Transverse colon (tissue), 4 donors: ENCODE measurements at regions not wholly inside any gene's neighbourhood (a gene's known extent, or its start where the extent isn't known, plus 50 kb on each side); places are given as distances from the start of the nearest gene placed in this dataset.
"Not testable (repeated sequence)": the region's sequence is repeated elsewhere in the genome, so short reads cannot be mapped to it uniquely, and the experiment has no call there.

Experiments
- DNase-seq: peaks from one replicate; pipeline ENCODE4 v3.0.0-alpha.2; 2019
- H3K27ac ChIP-seq, 4 donors: fragments of 200-600 bp; sonication (generic); 2 replicates each; pipeline ENCODE4 v1.5.1; 2016 to 2018; ENCODE audit warnings: inconsistent platforms in 4 of 4
- H3K27me3 ChIP-seq: fragments of 200-600 bp; sonication (generic); 2 replicates; pipeline ENCODE4 v1.5.1; 2017; ENCODE audit warnings: inconsistent platforms
- H3K36me3 ChIP-seq, 4 donors: fragments of 200-600 bp; sonication (generic); 2 replicates each; pipeline ENCODE4 v1.5.1; 2017 to 2019; ENCODE audit warnings: inconsistent platforms in 4 of 4
- H3K4me1 ChIP-seq, 4 donors: fragments of 200-600 bp; sonication (generic); 2 replicates each; pipeline ENCODE4 v1.5.1; 2017 to 2020; ENCODE audit warnings: inconsistent platforms in 4 of 4
- H3K4me3 ChIP-seq, 4 donors: fragments of 200-600 bp; sonication (generic); 1 replicate in 1 of 4; 2 replicates in 3 of 4; pipeline versions ENCODE4 v1.5.1 to v1.6.1; 2017 to 2019; ENCODE audit warnings: inconsistent platforms in 4 of 4
- H3K9me3 ChIP-seq, 2 donors: fragments of 200-600 bp; sonication (generic); 2 replicates each; pipeline ENCODE4 v1.5.1; 2017 to 2019; ENCODE audit warnings: inconsistent platforms in 2 of 2
- EP300 ChIP-seq: sonication (generic); formaldehyde crosslinking; IDR thresholded peaks from one replicate; pipeline ENCODE4 v1.6.1; 2017; ENCODE audit warnings: antibody characterized with exemption, low read depth
- POLR2A ChIP-seq: fragments of 450-650 bp; IDR thresholded peaks from one replicate; pipeline ENCODE4 v1.6.1; 2016; ENCODE audit warnings: antibody characterized with exemption, mild to moderate bottlenecking, moderate library complexity
- POLR2AphosphoS5 ChIP-seq, 3 donors: sonication (generic); formaldehyde crosslinking; IDR thresholded peaks; one replicate each; pipeline ENCODE4 v1.6.1; 2016; ENCODE audit warnings: antibody characterized with exemption in 3 of 3
- WGBS, 2 donors: methylation state at CpG; one replicate each; pipeline ENCODE4 v1.1.5; 2018; ENCODE audit warnings: low coverage in 1 of 2; 5-methylcytosine and 5-hydroxymethylcytosine counted together
- in situ Hi-C, 4 donors: fragments of 200-750 bp; cut with MboI; loops; one replicate each; pipeline versions ENCODE4 v1.15.0 to v1.15.1; 2017; ENCODE audit warnings: low sequenced_read_pairs in 3 of 4, low pct_ligation_motif_present in 1 of 4, low pct_unique_long_range_greater_than_20kb in 1 of 4
- intact Hi-C: fragments of 100-400 bp; cut with DNase I; formaldehyde crosslinking; loops from one replicate; pipeline ENCODE4 v1.15.1; 2023; ENCODE audit warnings: low total_unique reads
- TF ChIP-seq, protein P1 (sequence below), 5 experiments: fragments of 200-600 bp in 3 of 5; fragments of 450-650 bp in 2 of 5; sonication (generic) in 3 of 5; IDR thresholded peaks; 1 replicate in 2 of 5; 2 replicates in 3 of 5; pipeline ENCODE4 v1.5.1; 2016 to 2017; ENCODE audit warnings: antibody characterized with exemption in 5 of 5, inconsistent platforms in 3 of 5, mild to moderate bottlenecking in 2 of 5, moderate library complexity in 1 of 5

DNA sequence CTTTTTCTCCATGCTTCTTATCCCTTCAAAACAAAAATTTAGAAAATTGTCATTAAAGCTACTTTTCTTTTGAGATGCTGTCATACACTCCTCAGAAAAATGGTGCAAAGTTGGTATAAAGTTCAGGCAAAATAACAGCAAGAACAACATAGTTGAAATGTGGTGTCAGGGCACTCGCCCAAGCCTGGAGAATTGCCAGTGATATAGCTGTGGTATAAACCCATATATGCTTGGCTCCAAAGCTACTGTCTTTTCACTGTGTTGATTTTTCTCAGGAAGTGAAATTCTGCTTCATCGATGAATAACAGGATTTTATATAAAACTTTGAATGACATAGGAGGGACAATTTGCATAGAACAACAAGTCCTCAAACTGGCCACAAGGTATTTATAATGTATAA lies 2532.9 kb downstream of the PCDH9 start:
- no peak overlapping the region for H3K27ac ChIP-seq
- no peaks in the 10 kb centered on the region for H3K36me3 ChIP-seq
- no peak overlapping the region for H3K4me3 ChIP-seq
- no peaks in the 10 kb centered on the region for H3K9me3 ChIP-seq
- TF ChIP-seq, protein P1, sequence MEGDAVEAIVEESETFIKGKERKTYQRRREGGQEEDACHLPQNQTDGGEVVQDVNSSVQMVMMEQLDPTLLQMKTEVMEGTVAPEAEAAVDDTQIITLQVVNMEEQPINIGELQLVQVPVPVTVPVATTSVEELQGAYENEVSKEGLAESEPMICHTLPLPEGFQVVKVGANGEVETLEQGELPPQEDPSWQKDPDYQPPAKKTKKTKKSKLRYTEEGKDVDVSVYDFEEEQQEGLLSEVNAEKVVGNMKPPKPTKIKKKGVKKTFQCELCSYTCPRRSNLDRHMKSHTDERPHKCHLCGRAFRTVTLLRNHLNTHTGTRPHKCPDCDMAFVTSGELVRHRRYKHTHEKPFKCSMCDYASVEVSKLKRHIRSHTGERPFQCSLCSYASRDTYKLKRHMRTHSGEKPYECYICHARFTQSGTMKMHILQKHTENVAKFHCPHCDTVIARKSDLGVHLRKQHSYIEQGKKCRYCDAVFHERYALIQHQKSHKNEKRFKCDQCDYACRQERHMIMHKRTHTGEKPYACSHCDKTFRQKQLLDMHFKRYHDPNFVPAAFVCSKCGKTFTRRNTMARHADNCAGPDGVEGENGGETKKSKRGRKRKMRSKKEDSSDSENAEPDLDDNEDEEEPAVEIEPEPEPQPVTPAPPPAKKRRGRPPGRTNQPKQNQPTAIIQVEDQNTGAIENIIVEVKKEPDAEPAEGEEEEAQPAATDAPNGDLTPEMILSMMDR (IDR thresholded peaks at IDR 0.05): no peak
- TF ChIP-seq POLR2AphosphoS5 (IDR thresholded peaks at IDR 0.05) (no peak), POLR2A (no peak), EP300 (no peak)
- WGBS, 2 donors: 45 to 46% methylated on average over 2 of the region's 2 CpGs
- H3K27me3 ChIP-seq: no peaks in the 10 kb centered on the region
- DNase-seq: no peak
- in situ Hi-C loops (no loop called here), intact Hi-C loops (no loop called here)
- no peaks in the 10 kb centered on the region for H3K4me1 ChIP-seq

DNA sequence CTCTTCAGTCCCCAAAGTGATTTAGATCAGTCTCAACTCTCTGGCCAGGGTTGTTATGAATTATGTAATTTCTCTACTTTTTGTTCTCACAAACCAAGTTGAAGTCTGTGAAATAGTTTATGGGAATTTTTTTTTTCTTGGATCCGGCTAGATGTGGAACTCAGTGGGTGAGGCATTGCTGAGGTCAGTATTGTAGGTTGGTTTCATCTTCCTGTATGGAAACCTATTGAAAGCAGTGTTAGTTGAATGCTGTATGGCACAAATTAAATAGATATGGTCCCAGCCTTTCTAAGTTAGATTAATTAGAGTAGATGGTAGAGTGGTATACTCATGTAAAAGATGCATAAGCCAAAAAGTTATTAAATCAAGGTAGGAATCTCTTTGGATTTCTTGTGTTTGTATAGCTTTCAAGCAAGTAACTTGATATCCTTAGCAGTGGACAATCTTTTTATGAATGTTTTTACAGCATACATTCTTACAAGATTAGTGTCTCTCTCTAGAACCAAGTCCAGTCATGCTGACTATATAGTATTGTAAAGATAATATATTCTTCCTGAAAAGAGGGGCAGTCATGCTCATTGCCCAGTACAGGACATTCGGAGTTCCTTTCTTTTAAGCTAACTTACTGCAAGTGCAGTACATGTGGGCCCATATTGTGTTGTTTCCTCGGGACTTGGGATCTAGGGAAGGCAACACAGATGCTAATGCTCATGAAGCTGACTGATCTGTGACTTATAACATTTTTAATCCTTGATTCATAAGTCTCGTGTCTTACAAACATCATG lies 2541.1 kb downstream of the PCDH9 start:
- H3K4me1 ChIP-seq: no peaks in the 10 kb centered on the region
- H3K27me3 ChIP-seq: no peaks in the 10 kb centered on the region
- WGBS, 2 donors: 79 to 83% methylated on average over 4 of the region's 4 CpGs
- no peaks in the 10 kb centered on the region for H3K36me3 ChIP-seq
- DNase-seq: no peak
- H3K27ac ChIP-seq: no peak overlapping the region
- TF ChIP-seq POLR2AphosphoS5 (IDR thresholded peaks at IDR 0.05): no peak
- TF ChIP-seq EP300: no peak
- no peaks in the 10 kb centered on the region for H3K9me3 ChIP-seq
- intact Hi-C loops (no loop called here), in situ Hi-C loops (no loop called here)
- H3K4me3 ChIP-seq: no peak overlapping the region

DNA sequence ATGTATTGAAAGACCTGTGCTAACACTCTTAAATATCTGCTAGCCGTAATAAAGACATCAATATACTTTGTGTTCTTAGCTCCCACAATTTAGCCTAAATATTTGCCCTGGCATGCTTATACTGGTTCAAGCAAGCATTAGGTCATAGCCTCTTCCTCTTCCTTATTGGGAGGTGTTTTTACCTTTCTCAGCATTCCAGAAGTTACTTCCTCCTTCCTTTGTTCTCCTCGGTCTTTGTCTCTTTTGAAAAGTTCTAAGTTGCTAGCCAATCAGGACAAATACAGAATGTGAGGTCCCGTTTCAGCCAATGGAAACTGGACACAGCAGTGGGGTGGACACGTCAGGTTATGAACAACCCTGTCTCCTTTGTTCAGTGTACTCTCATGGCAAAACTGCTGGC lies 2543.6 kb downstream of the PCDH9 start:
- 60 to 64% methylated on average over 4 of the region's 4 CpGs for WGBS, 2 donors
- intact Hi-C loops, H3K9me3 ChIP-seq, H3K4me1 ChIP-seq, H3K36me3 ChIP-seq, in situ Hi-C loops, H3K4me3 ChIP-seq, H3K27me3 ChIP-seq, DNase-seq, H3K27ac ChIP-seq: not testable (repeated sequence)

DNA sequence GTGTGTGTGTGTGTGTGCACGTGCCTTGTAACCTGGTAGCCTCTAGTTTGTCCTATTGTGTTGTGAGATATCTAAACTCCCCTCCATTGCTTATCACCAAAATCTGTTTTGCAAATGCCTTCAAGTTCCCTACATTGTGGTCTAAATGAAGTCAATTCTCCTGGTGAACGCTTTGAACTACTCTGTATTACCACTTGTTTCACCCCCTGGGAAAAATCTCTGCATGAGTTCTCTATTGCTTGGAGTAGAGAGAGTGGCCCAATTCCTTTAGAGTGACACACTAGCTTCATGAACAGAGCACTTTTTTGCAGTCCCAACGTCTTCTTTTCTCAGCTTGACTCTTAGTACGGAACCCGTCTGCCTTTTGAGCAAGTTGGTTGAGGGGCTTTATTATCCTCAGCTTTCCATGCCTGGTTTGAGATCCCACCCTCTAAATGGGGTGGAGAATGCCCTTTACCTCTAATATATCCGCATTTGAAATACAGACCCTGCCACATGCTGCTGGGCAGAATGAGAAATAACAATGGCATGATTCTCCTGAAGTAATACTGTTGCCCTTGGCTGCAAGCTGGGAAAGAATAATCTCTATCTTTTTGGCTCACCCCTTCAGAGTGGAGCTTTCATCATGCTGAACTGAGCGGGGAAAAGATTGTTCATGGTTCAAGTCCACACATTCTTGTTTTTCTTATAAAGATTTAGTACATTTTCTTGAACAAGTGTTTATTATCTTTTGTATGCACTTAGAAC lies 2545.3 kb downstream of the PCDH9 start:
- Histone ChIP-seq H3K36me3 (no peaks in the 10 kb centered on the region), H3K27ac (no peak overlapping the region), H3K4me1 (no peaks in the 10 kb centered on the region), H3K27me3 (no peaks in the 10 kb centered on the region), H3K9me3 (no peaks in the 10 kb centered on the region), H3K4me3 (no peak overlapping the region)
- DNase-seq: no peak
- intact Hi-C loops: no loop called here
- no peak for TF ChIP-seq POLR2AphosphoS5 (IDR thresholded peaks at IDR 0.05)
- no peak for TF ChIP-seq POLR2A
- in situ Hi-C loops: no loop called here
- WGBS, 2 donors: 60 to 68% methylated on average over 7 of the region's 7 CpGs

DNA sequence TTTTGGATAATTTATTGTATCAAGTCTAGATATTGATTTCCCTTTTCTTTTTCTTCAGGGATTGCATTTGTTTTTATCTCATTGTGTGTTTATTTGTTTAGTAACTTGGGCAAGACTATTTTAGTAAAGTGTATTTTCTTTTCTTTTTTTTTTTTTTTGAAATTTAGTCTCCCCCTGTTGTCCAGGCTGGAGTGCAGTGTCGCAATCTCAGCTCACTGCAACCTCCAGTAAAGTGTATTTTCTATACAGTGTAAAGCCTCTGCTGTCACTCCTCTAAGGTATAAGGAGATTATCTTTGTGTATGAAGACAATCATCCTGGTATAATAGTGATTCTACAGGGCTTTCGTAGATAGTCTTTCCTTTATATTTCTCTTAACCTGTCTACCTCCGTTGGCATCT lies 2546.0 kb downstream of the PCDH9 start:
- intact Hi-C loops (no loop called here), in situ Hi-C loops (no loop called here)
- Histone ChIP-seq H3K4me1 (no peaks in the 10 kb centered on the region), H3K36me3 (no peaks in the 10 kb centered on the region), H3K4me3 (no peak overlapping the region), H3K9me3 (no peaks in the 10 kb centered on the region), H3K27me3 (no peaks in the 10 kb centered on the region), H3K27ac (no peak overlapping the region)
- 46 to 70% methylated on average over 2 to 3 of the region's 3 CpGs for WGBS, 2 donors
- DNase-seq: no peak
- TF ChIP-seq POLR2AphosphoS5 (IDR thresholded peaks at IDR 0.05): no peak

DNA sequence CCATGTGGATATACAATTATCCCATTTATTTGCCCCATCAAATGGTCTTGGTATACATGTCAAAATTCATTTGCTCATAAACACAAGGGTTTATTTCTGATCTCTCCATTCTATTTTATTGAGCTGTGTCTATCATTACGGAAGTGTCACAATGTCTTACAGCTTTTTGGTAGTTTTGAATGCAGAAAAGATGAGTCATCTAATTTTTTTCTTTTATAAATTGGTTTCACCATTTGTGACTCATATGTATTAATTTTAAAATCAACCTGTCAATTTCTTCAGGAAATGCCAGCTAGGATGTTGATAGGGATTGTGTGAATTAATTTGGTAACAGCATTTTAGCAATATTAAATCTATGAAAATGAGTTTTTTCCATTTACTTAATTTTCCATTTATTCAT lies 2549.4 kb downstream of the PCDH9 start:
- no peaks in the 10 kb centered on the region for H3K9me3 ChIP-seq
- no peaks in the 10 kb centered on the region for H3K27me3 ChIP-seq
- no peak overlapping the region for H3K27ac ChIP-seq
- no peak overlapping the region for H3K4me3 ChIP-seq
- intact Hi-C loops (no loop called here), in situ Hi-C loops (no loop called here)
- H3K36me3 ChIP-seq: no peaks in the 10 kb centered on the region
- WGBS, 2 donors: 92 to 100% methylated on average over 1 of the region's 1 CpG
- DNase-seq: no peak
- TF ChIP-seq POLR2AphosphoS5 (IDR thresholded peaks at IDR 0.05) (no peak), EP300 (no peak), POLR2A (no peak)
- TF ChIP-seq, protein P1 (IDR thresholded peaks at IDR 0.05): no peak
- no peaks in the 10 kb centered on the region for H3K4me1 ChIP-seq
